ENCODE measurements at regions not wholly inside any gene's neighbourhood (a gene's known extent, or its start where the extent isn't known, plus 50 kb on each side); places are given as distances from the start of the nearest gene placed in this dataset.

DNA sequence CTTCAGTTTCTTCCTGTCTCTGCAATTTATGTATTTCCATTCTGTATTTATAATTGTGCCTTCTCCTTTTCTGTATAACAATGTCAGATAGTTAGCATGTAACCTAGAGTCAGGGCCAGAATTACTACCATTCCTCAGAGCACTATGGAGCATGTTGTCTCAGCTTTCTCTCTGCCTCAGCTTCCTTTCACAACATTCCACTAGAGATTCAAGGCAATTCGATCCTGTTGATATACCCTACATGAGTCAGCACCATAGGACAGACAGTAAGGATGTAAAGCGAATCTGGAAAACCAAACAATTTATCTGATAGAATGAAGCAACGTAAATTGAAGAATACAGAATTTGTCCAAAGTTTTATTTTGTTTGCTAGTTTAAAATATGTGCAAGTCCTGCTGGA lies 728.3 kb upstream of the SEMA6A start:
- DNase-seq (ENCODE audit: extremely low spot score) = no peak
- ChIA-PET CTCF (interaction anchor here (1.5 to 2.1 kb wide), 2 partner anchors 10 to 21 kb away, joined by 3 to 6 read pairs; no protein-coding TSS in a partner anchor), POLR2A (no interaction called here)
- TF ChIP-seq, protein P1, sequence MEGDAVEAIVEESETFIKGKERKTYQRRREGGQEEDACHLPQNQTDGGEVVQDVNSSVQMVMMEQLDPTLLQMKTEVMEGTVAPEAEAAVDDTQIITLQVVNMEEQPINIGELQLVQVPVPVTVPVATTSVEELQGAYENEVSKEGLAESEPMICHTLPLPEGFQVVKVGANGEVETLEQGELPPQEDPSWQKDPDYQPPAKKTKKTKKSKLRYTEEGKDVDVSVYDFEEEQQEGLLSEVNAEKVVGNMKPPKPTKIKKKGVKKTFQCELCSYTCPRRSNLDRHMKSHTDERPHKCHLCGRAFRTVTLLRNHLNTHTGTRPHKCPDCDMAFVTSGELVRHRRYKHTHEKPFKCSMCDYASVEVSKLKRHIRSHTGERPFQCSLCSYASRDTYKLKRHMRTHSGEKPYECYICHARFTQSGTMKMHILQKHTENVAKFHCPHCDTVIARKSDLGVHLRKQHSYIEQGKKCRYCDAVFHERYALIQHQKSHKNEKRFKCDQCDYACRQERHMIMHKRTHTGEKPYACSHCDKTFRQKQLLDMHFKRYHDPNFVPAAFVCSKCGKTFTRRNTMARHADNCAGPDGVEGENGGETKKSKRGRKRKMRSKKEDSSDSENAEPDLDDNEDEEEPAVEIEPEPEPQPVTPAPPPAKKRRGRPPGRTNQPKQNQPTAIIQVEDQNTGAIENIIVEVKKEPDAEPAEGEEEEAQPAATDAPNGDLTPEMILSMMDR (IDR thresholded peaks at IDR 0.05; ENCODE audit: control extremely low read depth, extremely low read depth, low read depth, missing control alignments) = no peak

DNA sequence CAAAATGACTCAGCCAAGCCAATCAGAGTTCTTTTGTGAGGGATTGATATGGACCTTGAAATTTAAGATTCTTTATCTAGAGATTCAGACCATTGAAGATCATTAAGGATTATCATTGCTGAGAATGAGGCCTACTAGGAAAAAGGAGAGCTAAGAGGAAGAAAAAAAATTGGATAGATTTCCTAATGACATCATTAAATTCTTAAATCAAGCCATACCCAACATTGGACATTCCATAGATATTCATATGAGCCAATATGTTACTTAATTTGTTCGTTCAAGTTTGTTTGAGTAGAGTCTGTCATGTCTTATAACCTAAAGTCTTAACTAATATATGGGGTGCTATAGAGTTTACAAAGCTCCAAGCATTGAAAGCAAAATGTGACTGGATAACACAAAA lies 727.9 kb upstream of the SEMA6A start:
- DNase-seq (ENCODE audit: extremely low spot score) = no peak
- CTCF ChIA-PET = interaction anchor here (1.5 to 2.1 kb wide), 2 partner anchors 10 to 22 kb away, joined by 3 to 6 read pairs; no protein-coding TSS in a partner anchor
- POLR2A ChIA-PET = no interaction called here
- TF ChIP-seq, protein P1 (IDR thresholded peaks at IDR 0.05; ENCODE audit: control extremely low read depth, extremely low read depth, low read depth, missing control alignments) = no peak

- ChIA-PET POLR2A (no interaction called here), CTCF (no interaction called here)
- no peak for DNase-seq (ENCODE audit: extremely low spot score)
- TF ChIP-seq, protein P1 (IDR thresholded peaks at IDR 0.05; ENCODE audit: control extremely low read depth, extremely low read depth, low read depth, missing control alignments) = no peak
These were observed 725.3 kb upstream of the SEMA6A start for GRCh38 chr5:117299936-117300328.

GRCh38 chr5:117299224-117299935 lies 724.8 kb upstream of the SEMA6A start:
- POLR2A ChIA-PET = no interaction called here
- CTCF ChIA-PET = interaction anchor here (1.0 kb wide), 1 partner anchor 8 kb away, joined by 3 read pairs; no protein-coding TSS in a partner anchor
- no peak for DNase-seq (ENCODE audit: extremely low spot score)
- TF ChIP-seq, protein P1 (IDR thresholded peaks at IDR 0.05; ENCODE audit: control extremely low read depth, extremely low read depth, low read depth, missing control alignments) = no peak

GRCh38 chr5:117296872-117297271 lies 722.2 kb upstream of the SEMA6A start:
- DNase-seq (ENCODE audit: extremely low spot score) = no peak
- TF ChIP-seq, protein P1 (IDR thresholded peaks at IDR 0.05; ENCODE audit: control extremely low read depth, extremely low read depth, low read depth, missing control alignments) = no peak
- ChIA-PET CTCF (no interaction called here), POLR2A (no interaction called here)

GRCh38 chr5:117295941-117296340 lies 721.3 kb upstream of the SEMA6A start:
- CTCF ChIA-PET = no interaction called here
- no peak for DNase-seq (ENCODE audit: extremely low spot score)
- TF ChIP-seq, protein P1 (IDR thresholded peaks at IDR 0.05; ENCODE audit: control extremely low read depth, extremely low read depth, low read depth, missing control alignments) = no peak
- POLR2A ChIA-PET = no interaction called here
